ENCODE measurements at regions not wholly inside any gene's neighbourhood (a gene's known extent, or its start where the extent isn't known, plus 50 kb on each side); places are given as distances from the start of the nearest gene placed in this dataset.

GRCh38 chr2:199115169-199115568 lies 342.6 kb downstream of the SATB2 start:
- no peak for TF ChIP-seq CTCF (IDR thresholded peaks at IDR 0.05 in 4 of 5, conservative IDR thresholded peaks at IDR 0.05 in 1 of 5)
- no peak for TF ChIP-seq POLR2A (IDR thresholded peaks at IDR 0.05)

All from gastrocnemius medialis (tissue), 4 donors.